HEK293T (cell line): ENCODE measurements at regions not wholly inside any gene's neighbourhood (a gene's known extent, or its start where the extent isn't known, plus 50 kb on each side); places are given as distances from the start of the nearest gene placed in this dataset.

Experiments used
- ARNT ChIP-seq: fragments of 450-650 bp; IDR thresholded peaks from 2 replicates; pipeline ENCODE4 v1.6.1; 2017; ENCODE audit warnings: mild to moderate bottlenecking
- CTBP1 ChIP-seq: fragments of 450-650 bp; IDR thresholded peaks from 2 replicates; pipeline ENCODE4 v1.6.1; 2016; ENCODE audit warnings: borderline replicate concordance
- ELF4 ChIP-seq: fragments of 450-650 bp; IDR thresholded peaks from 2 replicates; pipeline ENCODE4 v1.6.1; 2017; ENCODE audit warnings: antibody characterized with exemption
- L3MBTL2 ChIP-seq: fragments of 450-650 bp; conservative IDR thresholded peaks from 2 replicates; pipeline ENCODE4 v1.6.1; 2016; ENCODE audit warnings: mild to moderate bottlenecking
- SP1 ChIP-seq: fragments of 450-650 bp; IDR thresholded peaks from 2 replicates; pipeline ENCODE4 v1.6.1; 2017
- TARDBP ChIP-seq: fragments of 450-650 bp; IDR thresholded peaks from 2 replicates; pipeline ENCODE4 v1.6.1; 2016
- ZNF384 ChIP-seq: fragments of 450-650 bp; IDR thresholded peaks from 2 replicates; pipeline ENCODE4 v1.6.1; 2016

GRCh38 chr6:54784011-54784410 lies 62.6 kb upstream of the FAM83B start:
- no peak for TF ChIP-seq ZNF384
- TF ChIP-seq SP1, result no peak
- TF ChIP-seq CTBP1, result no peak
- no peak for TF ChIP-seq TARDBP
- TF ChIP-seq ARNT, result no peak
- TF ChIP-seq ELF4, result no peak
- no peak for TF ChIP-seq L3MBTL2
